PC-9 (cell line): ENCODE measurements at regions not wholly inside any gene's neighbourhood (a gene's known extent, or its start where the extent isn't known, plus 50 kb on each side); places are given as distances from the start of the nearest gene placed in this dataset.

Experiments
- EZH2 ChIP-seq: fragments of 200-600 bp; sonication (generic); IDR thresholded peaks from 2 replicates; pipeline ENCODE4 v1.8.0; 2017; ENCODE audit warnings: antibody characterized with exemption, low read depth
- TF ChIP-seq, protein P1 (sequence below): fragments of 200-600 bp; sonication (generic); conservative IDR thresholded peaks from 2 replicates; pipeline ENCODE4 v1.6.1; 2017; ENCODE audit warnings: mixed run types, antibody characterized with exemption, mild to moderate bottlenecking, moderate library complexity

- TF ChIP-seq, protein P1, sequence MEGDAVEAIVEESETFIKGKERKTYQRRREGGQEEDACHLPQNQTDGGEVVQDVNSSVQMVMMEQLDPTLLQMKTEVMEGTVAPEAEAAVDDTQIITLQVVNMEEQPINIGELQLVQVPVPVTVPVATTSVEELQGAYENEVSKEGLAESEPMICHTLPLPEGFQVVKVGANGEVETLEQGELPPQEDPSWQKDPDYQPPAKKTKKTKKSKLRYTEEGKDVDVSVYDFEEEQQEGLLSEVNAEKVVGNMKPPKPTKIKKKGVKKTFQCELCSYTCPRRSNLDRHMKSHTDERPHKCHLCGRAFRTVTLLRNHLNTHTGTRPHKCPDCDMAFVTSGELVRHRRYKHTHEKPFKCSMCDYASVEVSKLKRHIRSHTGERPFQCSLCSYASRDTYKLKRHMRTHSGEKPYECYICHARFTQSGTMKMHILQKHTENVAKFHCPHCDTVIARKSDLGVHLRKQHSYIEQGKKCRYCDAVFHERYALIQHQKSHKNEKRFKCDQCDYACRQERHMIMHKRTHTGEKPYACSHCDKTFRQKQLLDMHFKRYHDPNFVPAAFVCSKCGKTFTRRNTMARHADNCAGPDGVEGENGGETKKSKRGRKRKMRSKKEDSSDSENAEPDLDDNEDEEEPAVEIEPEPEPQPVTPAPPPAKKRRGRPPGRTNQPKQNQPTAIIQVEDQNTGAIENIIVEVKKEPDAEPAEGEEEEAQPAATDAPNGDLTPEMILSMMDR = no peak
- no peak for TF ChIP-seq EZH2
Measured at GRCh38 chr2:212794471-212794870, 255.9 kb upstream of the ERBB4 start.
